A673 (cell line): ENCODE measurements at regions not wholly inside any gene's neighbourhood (a gene's known extent, or its start where the extent isn't known, plus 50 kb on each side); places are given as distances from the start of the nearest gene placed in this dataset.

Experiments
- CTCF ChIP-seq: fragments of 300-800, 200-600 bp; sonication (generic); conservative IDR thresholded peaks from 2 replicates; pipeline ENCODE4 v1.5.1; 2017; ENCODE audit warnings: low read depth, mild to moderate bottlenecking, antibody characterized with exemption, low read length, moderate library complexity, mixed read lengths
- EZH2 ChIP-seq: fragments of 200-600 bp; sonication (generic); IDR thresholded peaks from 2 replicates; pipeline ENCODE4 v1.6.1; 2017; ENCODE audit warnings: borderline replicate concordance, low read depth, mild to moderate bottlenecking, mixed read lengths, antibody characterized with exemption, low read length; ENCODE audit not compliant: poor library complexity, severe bottlenecking

GRCh38 chrX:138856881-138857604 lies 145.5 kb upstream of the FGF13 start:
- no peak for TF ChIP-seq CTCF
- no peak for TF ChIP-seq EZH2
